SK-N-SH treated with all-trans-retinoic acid at 6 μM for 48 hours (cell line): ENCODE measurements at regions not wholly inside any gene's neighbourhood (a gene's known extent, or its start where the extent isn't known, plus 50 kb on each side); places are given as distances from the start of the nearest gene placed in this dataset.

Source experiments
- ESRRG ChIP-seq: fragments of 250-450 bp; sonication (Bioruptor Pico); IDR thresholded peaks from 2 replicates; pipeline ENCODE4 v1.6.1; 2021; ENCODE audit warnings: mild to moderate bottlenecking
- ISL1 ChIP-seq: fragments of 250-450 bp; sonication (Bioruptor Pico); IDR thresholded peaks from 2 replicates; pipeline ENCODE4 v2.1.2; 2022; ENCODE audit warnings: mild to moderate bottlenecking, moderate library complexity
- SNAI2 ChIP-seq: fragments of 250-450 bp; sonication (Bioruptor Pico); IDR thresholded peaks from 2 replicates; pipeline ENCODE4 v1.5.0; 2020; ENCODE audit warnings: mild to moderate bottlenecking, moderate library complexity
- TOX ChIP-seq: fragments of 250-450 bp; sonication (Bioruptor Pico); IDR thresholded peaks from 2 replicates; pipeline ENCODE4 v1.8.0; 2021; ENCODE audit warnings: mild to moderate bottlenecking, moderate library complexity, borderline replicate concordance
- ZFP30 ChIP-seq: fragments of 450-650 bp; formaldehyde crosslinking; IDR thresholded peaks from 2 replicates; pipeline ENCODE4 v1.5.0; 2022; ENCODE audit warnings: mild to moderate bottlenecking, moderate library complexity
- TF ChIP-seq, protein P1 (sequence below): fragments of 250-450 bp; sonication (Bioruptor Pico); IDR thresholded peaks from 2 replicates; pipeline ENCODE4 v1.8.0; 2020; ENCODE audit warnings: mild to moderate bottlenecking, moderate library complexity, borderline replicate concordance
- TF ChIP-seq, protein P2 (sequence below): fragments of 250-450 bp; sonication (Bioruptor Pico); IDR thresholded peaks from 2 replicates; pipeline ENCODE4 v1.8.0; 2021; ENCODE audit warnings: low read depth, mild to moderate bottlenecking, moderate library complexity, borderline replicate concordance

DNA sequence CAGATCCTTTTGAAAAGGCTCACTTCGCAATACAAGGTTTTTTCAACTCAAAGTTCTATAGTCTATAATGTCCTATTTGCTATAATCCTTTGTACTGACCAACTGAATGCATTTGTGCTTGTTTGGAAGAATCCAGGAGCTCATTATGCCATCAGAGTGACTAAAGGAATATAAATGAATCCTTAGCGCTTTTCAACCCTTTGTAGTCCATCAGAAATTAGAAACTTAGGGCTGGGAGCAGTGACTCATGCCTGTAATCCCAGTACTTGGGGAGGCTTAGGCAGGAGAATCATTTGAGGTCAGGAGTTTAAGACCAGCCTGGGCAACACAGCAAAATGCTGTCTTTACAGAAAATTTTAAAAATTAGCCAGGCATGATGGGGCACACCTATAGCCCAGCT is 330.2 kb upstream of the CHAC2 start:
- TF ChIP-seq, protein P1, sequence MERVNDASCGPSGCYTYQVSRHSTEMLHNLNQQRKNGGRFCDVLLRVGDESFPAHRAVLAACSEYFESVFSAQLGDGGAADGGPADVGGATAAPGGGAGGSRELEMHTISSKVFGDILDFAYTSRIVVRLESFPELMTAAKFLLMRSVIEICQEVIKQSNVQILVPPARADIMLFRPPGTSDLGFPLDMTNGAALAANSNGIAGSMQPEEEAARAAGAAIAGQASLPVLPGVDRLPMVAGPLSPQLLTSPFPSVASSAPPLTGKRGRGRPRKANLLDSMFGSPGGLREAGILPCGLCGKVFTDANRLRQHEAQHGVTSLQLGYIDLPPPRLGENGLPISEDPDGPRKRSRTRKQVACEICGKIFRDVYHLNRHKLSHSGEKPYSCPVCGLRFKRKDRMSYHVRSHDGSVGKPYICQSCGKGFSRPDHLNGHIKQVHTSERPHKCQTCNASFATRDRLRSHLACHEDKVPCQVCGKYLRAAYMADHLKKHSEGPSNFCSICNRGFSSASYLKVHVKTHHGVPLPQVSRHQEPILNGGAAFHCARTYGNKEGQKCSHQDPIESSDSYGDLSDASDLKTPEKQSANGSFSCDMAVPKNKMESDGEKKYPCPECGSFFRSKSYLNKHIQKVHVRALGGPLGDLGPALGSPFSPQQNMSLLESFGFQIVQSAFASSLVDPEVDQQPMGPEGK = no peak
- TF ChIP-seq TOX (CRISPR knock-in tag) = no peak
- no peak for TF ChIP-seq ZFP30 (CRISPR knock-in tag)
- no peak for TF ChIP-seq ISL1 (CRISPR knock-in tag)
- TF ChIP-seq SNAI2 (CRISPR knock-in tag) = no peak
- TF ChIP-seq, protein P2, sequence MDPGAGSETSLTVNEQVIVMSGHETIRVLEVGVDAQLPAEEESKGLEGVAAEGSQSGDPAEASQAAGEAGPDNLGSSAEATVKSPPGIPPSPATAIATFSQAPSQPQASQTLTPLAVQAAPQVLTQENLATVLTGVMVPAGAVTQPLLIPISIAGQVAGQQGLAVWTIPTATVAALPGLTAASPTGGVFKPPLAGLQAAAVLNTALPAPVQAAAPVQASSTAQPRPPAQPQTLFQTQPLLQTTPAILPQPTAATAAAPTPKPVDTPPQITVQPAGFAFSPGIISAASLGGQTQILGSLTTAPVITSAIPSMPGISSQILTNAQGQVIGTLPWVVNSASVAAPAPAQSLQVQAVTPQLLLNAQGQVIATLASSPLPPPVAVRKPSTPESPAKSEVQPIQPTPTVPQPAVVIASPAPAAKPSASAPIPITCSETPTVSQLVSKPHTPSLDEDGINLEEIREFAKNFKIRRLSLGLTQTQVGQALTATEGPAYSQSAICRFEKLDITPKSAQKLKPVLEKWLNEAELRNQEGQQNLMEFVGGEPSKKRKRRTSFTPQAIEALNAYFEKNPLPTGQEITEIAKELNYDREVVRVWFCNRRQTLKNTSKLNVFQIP (CRISPR knock-in tag) = no peak
- TF ChIP-seq ESRRG = no peak
